ENCODE measurements at regions not wholly inside any gene's neighbourhood (a gene's known extent, or its start where the extent isn't known, plus 50 kb on each side); places are given as distances from the start of the nearest gene placed in this dataset.

DNA sequence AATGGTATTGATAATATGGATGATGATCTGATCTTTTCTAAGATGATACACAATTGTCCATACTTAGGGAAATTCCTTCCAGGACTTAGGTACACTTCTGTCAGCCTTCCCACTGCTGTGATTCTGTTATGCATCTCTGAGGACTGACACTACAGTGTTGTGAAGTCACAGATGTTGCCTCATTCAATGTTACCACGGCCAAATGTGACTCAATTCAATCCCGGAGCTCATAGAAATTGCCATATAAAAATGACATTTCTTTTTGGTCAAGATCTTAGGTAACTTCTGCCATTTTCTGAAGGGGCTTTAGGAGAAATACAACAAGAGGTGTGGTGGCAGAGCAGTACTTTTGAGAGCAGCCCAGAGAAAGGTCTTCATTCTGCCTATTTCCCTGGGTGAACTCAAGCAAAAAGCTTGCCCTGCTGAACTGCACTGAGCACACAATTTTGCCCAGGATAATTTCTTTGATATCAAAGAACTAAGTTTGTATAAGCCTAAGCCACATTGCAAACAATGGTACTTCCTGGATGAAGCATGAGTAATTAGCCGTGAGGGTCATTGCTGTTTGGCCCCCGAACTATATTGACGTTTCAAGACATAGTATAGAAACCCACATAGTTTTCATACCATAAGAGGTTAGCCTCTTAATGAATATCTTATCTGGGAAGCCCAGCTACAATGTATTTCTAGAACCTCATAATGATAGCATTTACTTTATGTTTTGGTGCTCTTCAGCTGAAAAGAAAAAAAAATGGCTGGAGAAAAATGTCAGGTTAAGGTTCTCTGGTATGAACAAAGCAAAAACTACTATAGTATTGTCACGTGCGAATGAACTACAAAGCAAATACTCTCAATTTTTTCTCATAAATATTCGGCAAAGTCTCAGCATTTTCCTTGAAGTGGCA lies 437.4 kb downstream of the MEIS1 start:
- no peak overlapping the region for H3K9ac ChIP-seq (ENCODE audit: low read depth, low read length)

GRCh38 chr2:66872986-66873754 lies 438.2 kb downstream of the MEIS1 start:
- Histone ChIP-seq H3K27ac (ENCODE audit: low read depth, low read length) (no peak overlapping the region), H3K4me1 (ENCODE audit: control insufficient read depth, insufficient read depth, low read length) (no peaks in the 10 kb centered on the region), H3K9ac (ENCODE audit: low read depth, low read length) (no peak overlapping the region)

More for the DNA sequence above, 437.4 kb downstream of the MEIS1 start:
- no peaks in the 10 kb centered on the region for H3K27me3 ChIP-seq (ENCODE audit: control insufficient read depth, insufficient read depth, low read length)
- no peaks in the 10 kb centered on the region for H3K9me3 ChIP-seq (ENCODE audit: control insufficient read depth, insufficient read depth, low read length)
- H3K36me3 ChIP-seq (ENCODE audit: control insufficient read depth, insufficient read depth, low read length), result no peaks in the 10 kb centered on the region
- H3K27ac ChIP-seq (ENCODE audit: low read depth, low read length), result no peak overlapping the region
- no peak overlapping the region for H3K4me3 ChIP-seq (ENCODE audit: low read depth, low read length)
- H3K4me1 ChIP-seq (ENCODE audit: control insufficient read depth, insufficient read depth, low read length), result no peaks in the 10 kb centered on the region

DNA sequence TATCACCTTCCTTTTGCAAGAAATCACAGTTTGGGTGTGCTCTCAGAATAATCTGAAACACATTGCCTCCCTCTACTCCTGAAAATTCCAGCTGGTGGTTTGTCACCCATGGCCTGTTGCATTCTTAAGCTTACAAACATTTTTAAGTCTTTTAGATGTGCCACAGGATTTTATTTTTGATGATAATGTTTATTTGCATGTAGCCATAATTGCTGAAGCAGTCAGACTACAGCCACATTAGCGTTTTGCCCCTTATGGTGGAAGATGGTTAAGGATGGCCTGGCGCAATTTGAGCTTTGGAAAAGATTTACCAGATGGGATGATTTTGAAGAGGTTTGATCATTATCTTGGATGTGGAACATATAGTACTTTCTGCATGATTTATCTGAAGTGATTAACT lies 439.5 kb downstream of the MEIS1 start:
- Histone ChIP-seq H3K4me3 (ENCODE audit: low read depth, low read length) (no peak overlapping the region), H3K9me3 (ENCODE audit: control insufficient read depth, insufficient read depth, low read length) (no peaks in the 10 kb centered on the region), H3K27me3 (ENCODE audit: control insufficient read depth, insufficient read depth, low read length) (no peaks in the 10 kb centered on the region), H3K9ac (ENCODE audit: low read depth, low read length) (no peak overlapping the region), H3K36me3 (ENCODE audit: control insufficient read depth, insufficient read depth, low read length) (no peaks in the 10 kb centered on the region), H3K27ac (ENCODE audit: low read depth, low read length) (no peak overlapping the region), H3K4me1 (ENCODE audit: control insufficient read depth, insufficient read depth, low read length) (no peaks in the 10 kb centered on the region)

More at GRCh38 chr2:66872986-66873754, 438.2 kb downstream of the MEIS1 start:
- Histone ChIP-seq H3K36me3 (ENCODE audit: control insufficient read depth, insufficient read depth, low read length) (no peaks in the 10 kb centered on the region), H3K4me3 (ENCODE audit: low read depth, low read length) (no peak overlapping the region), H3K9me3 (ENCODE audit: control insufficient read depth, insufficient read depth, low read length) (no peaks in the 10 kb centered on the region), H3K27me3 (ENCODE audit: control insufficient read depth, insufficient read depth, low read length) (no peaks in the 10 kb centered on the region)

DNA sequence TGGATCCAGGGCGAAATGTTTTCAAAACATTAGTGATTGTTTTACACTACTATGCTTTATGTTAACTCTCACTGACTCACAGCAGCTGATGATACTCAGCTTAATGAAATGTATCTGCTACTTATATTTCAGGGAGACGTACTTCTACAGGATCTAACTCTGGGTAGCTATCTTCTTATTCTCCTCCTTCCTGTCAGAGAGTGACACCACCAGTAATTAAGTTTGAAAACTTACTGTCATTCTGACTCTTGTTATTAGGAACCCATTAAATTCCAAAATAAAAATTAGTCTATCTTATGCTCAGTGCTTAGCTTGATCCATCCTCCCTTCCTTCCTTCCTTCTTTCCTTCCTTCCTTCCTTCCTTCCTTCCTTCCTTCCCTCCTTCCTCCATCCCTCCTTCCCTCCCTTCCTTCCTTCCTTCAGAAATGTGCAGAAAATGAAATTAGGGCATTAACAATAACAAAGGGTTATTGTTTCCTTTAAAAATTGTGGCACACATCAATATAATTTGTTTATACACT lies 441.1 kb downstream of the MEIS1 start:
- Histone ChIP-seq H3K36me3 (ENCODE audit: control insufficient read depth, insufficient read depth, low read length) (no peaks in the 10 kb centered on the region), H3K9ac (ENCODE audit: low read depth, low read length) (no peak overlapping the region), H3K27me3 (ENCODE audit: control insufficient read depth, insufficient read depth, low read length) (no peaks in the 10 kb centered on the region), H3K9me3 (ENCODE audit: control insufficient read depth, insufficient read depth, low read length) (peaks cover 6% of the 10 kb centered on the region; the same call in 1 of the 2 replicates), H3K4me1 (ENCODE audit: control insufficient read depth, insufficient read depth, low read length) (no peaks in the 10 kb centered on the region), H3K4me3 (ENCODE audit: low read depth, low read length) (no peak overlapping the region), H3K27ac (ENCODE audit: low read depth, low read length) (no peak overlapping the region)

DNA sequence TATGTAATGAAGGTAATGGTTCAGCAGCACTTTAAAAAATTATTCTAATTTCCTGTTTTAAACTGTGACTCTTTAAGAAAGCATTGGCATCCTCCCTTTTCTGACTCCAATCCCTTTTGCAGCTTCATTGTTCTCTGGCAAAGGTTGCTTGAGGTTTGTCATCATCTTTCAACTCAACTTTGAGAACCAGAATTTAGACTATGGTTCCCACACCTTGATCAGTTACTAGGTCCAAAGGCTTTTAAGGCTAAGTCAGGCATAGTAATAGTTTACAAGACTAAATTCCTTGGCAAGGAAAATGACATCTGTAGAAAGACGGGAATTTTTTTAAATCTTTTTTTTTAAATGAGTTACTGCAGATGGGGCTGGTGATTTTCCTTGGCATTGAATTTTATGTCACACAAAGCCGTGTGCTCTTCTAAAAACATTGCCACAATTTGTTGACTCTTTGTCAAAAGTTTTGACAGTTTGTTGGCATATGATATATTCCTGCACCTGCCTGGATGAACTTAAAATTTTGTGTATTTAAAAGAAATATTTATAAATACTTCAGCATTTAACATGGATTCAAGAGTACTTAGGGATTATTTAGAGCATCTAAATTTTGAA lies 451.0 kb downstream of the MEIS1 start:
- Histone ChIP-seq H3K36me3 (ENCODE audit: control insufficient read depth, insufficient read depth, low read length) (no peaks in the 10 kb centered on the region), H3K9me3 (ENCODE audit: control insufficient read depth, insufficient read depth, low read length) (no peaks in the 10 kb centered on the region), H3K27me3 (ENCODE audit: control insufficient read depth, insufficient read depth, low read length) (no peaks in the 10 kb centered on the region), H3K4me3 (ENCODE audit: low read depth, low read length) (no peak overlapping the region), H3K4me1 (ENCODE audit: control insufficient read depth, insufficient read depth, low read length) (no peaks in the 10 kb centered on the region), H3K9ac (ENCODE audit: low read depth, low read length) (no peak overlapping the region), H3K27ac (ENCODE audit: low read depth, low read length) (no peak overlapping the region)

DNA sequence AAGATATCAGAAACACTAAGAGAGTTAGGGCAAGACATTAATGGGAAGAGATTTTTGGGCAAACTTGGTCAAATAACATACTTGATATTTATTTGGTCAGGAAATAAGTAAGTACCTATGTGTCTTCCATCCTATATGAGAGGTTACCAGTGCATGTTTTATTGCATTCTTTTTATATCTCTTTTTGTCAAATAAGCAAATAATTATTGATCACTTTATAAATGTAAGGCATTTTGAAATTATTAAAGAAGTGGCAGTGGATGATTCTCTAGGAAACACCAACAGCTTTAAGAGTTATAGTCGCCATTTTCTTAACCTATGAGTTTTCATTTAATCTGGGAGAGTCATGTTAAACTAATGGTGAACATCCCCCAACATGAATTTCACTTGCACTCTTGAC lies 453.3 kb downstream of the MEIS1 start:
- Histone ChIP-seq H3K36me3 (ENCODE audit: control insufficient read depth, insufficient read depth, low read length) (no peaks in the 10 kb centered on the region), H3K9ac (ENCODE audit: low read depth, low read length) (no peak overlapping the region), H3K4me3 (ENCODE audit: low read depth, low read length) (no peak overlapping the region), H3K27me3 (ENCODE audit: control insufficient read depth, insufficient read depth, low read length) (no peaks in the 10 kb centered on the region), H3K9me3 (ENCODE audit: control insufficient read depth, insufficient read depth, low read length) (no peaks in the 10 kb centered on the region), H3K4me1 (ENCODE audit: control insufficient read depth, insufficient read depth, low read length) (no peaks in the 10 kb centered on the region), H3K27ac (ENCODE audit: low read depth, low read length) (no peak overlapping the region)

DNA sequence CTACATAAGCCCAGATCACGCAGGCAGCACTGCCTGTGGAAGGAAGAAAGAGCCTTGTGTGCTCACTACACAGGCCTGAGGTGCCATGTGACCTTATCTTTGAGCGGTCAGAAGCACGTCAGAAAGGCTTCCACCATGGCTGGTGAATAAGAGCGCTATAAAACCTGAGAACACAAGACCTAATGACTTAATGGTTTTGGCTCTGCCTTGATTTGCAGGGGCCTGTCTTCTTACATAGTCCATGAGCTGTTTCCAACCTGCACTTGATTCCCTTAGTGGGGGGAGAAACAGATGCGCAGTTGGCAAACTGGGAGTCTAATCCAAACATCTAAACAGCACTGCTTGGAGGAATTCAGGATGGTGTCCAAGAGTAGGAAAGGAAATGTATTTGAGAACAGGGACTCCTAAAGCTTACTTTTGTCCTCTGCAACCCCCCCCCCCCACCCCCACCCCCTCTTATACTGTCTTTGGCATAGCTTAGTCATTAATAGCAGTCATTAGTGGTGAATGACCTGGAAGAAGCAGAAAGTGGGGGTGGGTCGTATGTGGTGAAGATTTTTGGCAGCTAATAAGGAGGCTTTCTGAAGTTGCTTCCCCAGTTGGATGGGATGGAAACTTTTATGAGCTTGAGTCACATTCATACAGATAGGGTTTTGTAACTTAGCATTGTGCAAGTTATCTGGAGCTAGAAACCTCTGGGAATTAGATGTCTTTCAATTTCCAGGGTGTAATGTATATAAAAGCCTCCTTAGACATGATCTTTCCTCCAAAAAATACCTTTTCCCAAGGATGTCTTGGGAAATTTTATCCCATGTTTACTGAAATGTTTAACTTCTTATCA lies 454.1 kb downstream of the MEIS1 start:
- Histone ChIP-seq H3K27ac (ENCODE audit: low read depth, low read length) (no peak overlapping the region), H3K36me3 (ENCODE audit: control insufficient read depth, insufficient read depth, low read length) (no peaks in the 10 kb centered on the region), H3K4me3 (ENCODE audit: low read depth, low read length) (no peak overlapping the region), H3K4me1 (ENCODE audit: control insufficient read depth, insufficient read depth, low read length) (no peaks in the 10 kb centered on the region), H3K27me3 (ENCODE audit: control insufficient read depth, insufficient read depth, low read length) (no peaks in the 10 kb centered on the region), H3K9ac (ENCODE audit: low read depth, low read length) (no peak overlapping the region), H3K9me3 (ENCODE audit: control insufficient read depth, insufficient read depth, low read length) (no peaks in the 10 kb centered on the region)

DNA sequence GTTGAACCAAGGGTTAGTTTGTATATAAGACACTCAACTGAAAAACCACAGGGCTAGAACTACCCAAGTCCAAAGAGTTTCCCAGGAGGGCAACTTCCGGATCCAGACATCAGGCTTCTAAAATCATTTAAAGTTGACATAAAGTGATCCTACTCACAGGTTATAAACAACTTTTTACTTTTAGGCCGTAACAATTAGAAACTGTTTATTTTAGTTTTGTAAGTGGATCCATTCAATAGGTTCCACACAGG lies 454.6 kb downstream of the MEIS1 start:
- H3K9me3 ChIP-seq (ENCODE audit: control insufficient read depth, insufficient read depth, low read length), result no peaks in the 10 kb centered on the region
- H3K27me3 ChIP-seq (ENCODE audit: control insufficient read depth, insufficient read depth, low read length), result no peaks in the 10 kb centered on the region
- no peak overlapping the region for H3K4me3 ChIP-seq (ENCODE audit: low read depth, low read length)
- H3K36me3 ChIP-seq (ENCODE audit: control insufficient read depth, insufficient read depth, low read length), result no peaks in the 10 kb centered on the region
- H3K9ac ChIP-seq (ENCODE audit: low read depth, low read length), result no peak overlapping the region
- no peaks in the 10 kb centered on the region for H3K4me1 ChIP-seq (ENCODE audit: control insufficient read depth, insufficient read depth, low read length)
- no peak overlapping the region for H3K27ac ChIP-seq (ENCODE audit: low read depth, low read length)

- H3K27ac ChIP-seq (ENCODE audit: low read depth, low read length), result no peak overlapping the region
- H3K4me1 ChIP-seq (ENCODE audit: control insufficient read depth, insufficient read depth, low read length), result no peaks in the 10 kb centered on the region
- no peak overlapping the region for H3K9ac ChIP-seq (ENCODE audit: low read depth, low read length)
- no peaks in the 10 kb centered on the region for H3K9me3 ChIP-seq (ENCODE audit: control insufficient read depth, insufficient read depth, low read length)
- no peaks in the 10 kb centered on the region for H3K36me3 ChIP-seq (ENCODE audit: control insufficient read depth, insufficient read depth, low read length)
- no peaks in the 10 kb centered on the region for H3K27me3 ChIP-seq (ENCODE audit: control insufficient read depth, insufficient read depth, low read length)
- H3K4me3 ChIP-seq (ENCODE audit: low read depth, low read length), result no peak overlapping the region
Observed at GRCh38 chr2:66890166-66890742, 455.3 kb downstream of the MEIS1 start.

- Histone ChIP-seq H3K36me3 (ENCODE audit: control insufficient read depth, insufficient read depth, low read length) (no peaks in the 10 kb centered on the region), H3K4me3 (ENCODE audit: low read depth, low read length) (no peak overlapping the region), H3K27me3 (ENCODE audit: control insufficient read depth, insufficient read depth, low read length) (no peaks in the 10 kb centered on the region), H3K9ac (ENCODE audit: low read depth, low read length) (no peak overlapping the region), H3K9me3 (ENCODE audit: control insufficient read depth, insufficient read depth, low read length) (no peaks in the 10 kb centered on the region), H3K27ac (ENCODE audit: low read depth, low read length) (no peak overlapping the region), H3K4me1 (ENCODE audit: control insufficient read depth, insufficient read depth, low read length) (no peaks in the 10 kb centered on the region)
Observed at GRCh38 chr2:66895206-66895605, 460.3 kb downstream of the MEIS1 start.

All from HUES48 (cell line).